ENCODE measurements at regions not wholly inside any gene's neighbourhood (a gene's known extent, or its start where the extent isn't known, plus 50 kb on each side); places are given as distances from the start of the nearest gene placed in this dataset.

DNA sequence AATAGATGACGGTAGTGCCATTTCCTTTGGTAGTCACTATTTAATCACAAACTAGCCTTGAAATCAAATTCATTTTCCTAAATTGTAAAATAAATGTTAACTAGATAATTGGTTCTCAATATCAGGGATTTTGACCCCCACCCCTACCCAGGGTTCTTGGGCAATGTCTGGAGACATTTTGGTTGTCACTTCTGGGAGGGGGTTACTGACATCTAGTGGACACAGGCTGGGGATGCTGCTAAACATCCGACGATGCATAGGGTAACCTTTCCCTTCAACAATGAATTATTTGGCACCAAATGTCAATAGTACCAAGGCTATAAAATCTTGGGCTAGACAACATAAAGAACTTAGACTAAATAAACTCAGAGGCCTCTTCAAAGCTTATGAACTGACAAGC lies 285.8 kb upstream of the TRPC5 start:
- Mint-ChIP-seq H3K9me3 (peaks cover 0 to 2% (median 0%) of the 10 kb centered on the region in 8 donors), H3K27me3 (no peaks in the 10 kb centered on the region), H3K27ac (no peak overlapping the region), H3K36me3 (no peaks in the 10 kb centered on the region), H3K4me3 (no peak overlapping the region), H3K4me1 (no peaks in the 10 kb centered on the region)
- no peak overlapping the region for H3K4me3 ChIP-seq (ENCODE audit: low read length in 2 of 2)
- ChIA-PET POLR2A (ENCODE audit: partially characterized antibody) (no interaction called here), CTCF (ENCODE audit: partially characterized antibody) (no interaction called here)
- DNase-seq, result no peak
- H3K9me3 ChIP-seq (ENCODE audit: control insufficient read depth in 1 of 2, low read length in 2 of 2), result no peaks in the 10 kb centered on the region
- H3K36me3 ChIP-seq (ENCODE audit: insufficient read depth, low read length), result no peaks in the 10 kb centered on the region
- no peak overlapping the region for H3K27ac ChIP-seq (ENCODE audit: low read depth, low read length)
- H3K27me3 ChIP-seq (ENCODE audit: insufficient read depth, low read length), result no peaks in the 10 kb centered on the region
- H3K4me1 ChIP-seq (ENCODE audit: insufficient read depth, low read length), result no peaks in the 10 kb centered on the region
- intact Hi-C loops (cut with micrococcal nuclease), result no loop called here

DNA sequence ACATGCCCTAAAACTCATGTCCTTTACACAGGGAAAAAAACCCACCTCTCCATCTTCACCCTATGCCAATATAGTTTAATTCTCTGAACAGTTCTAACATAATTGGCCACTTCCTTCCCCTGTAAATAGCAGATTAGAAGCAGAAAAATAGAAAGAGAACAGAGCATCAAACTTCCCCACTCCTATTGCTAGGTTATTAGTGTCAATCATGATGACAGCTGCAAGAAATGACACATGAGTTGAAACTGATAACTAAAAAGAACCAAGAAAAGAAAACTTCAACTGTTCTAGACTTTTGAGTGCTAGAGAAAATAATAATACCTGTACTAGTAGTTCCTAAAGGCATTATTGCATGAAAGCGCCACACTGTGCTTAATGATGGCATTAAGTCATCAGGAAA lies 284.5 kb upstream of the TRPC5 start:
- no peaks in the 10 kb centered on the region for H3K36me3 Mint-ChIP-seq
- Histone ChIP-seq H3K9me3 (ENCODE audit: control insufficient read depth in 1 of 2, low read length in 2 of 2) (no peaks in the 10 kb centered on the region), H3K27ac (ENCODE audit: low read depth, low read length) (no peak overlapping the region), H3K27me3 (ENCODE audit: insufficient read depth, low read length) (no peaks in the 10 kb centered on the region), H3K36me3 (ENCODE audit: insufficient read depth, low read length) (no peaks in the 10 kb centered on the region), H3K4me3 (ENCODE audit: low read length in 2 of 2) (no peak overlapping the region), H3K4me1 (ENCODE audit: insufficient read depth, low read length) (no peaks in the 10 kb centered on the region)
- POLR2A ChIA-PET (ENCODE audit: partially characterized antibody), result no interaction called here
- peak overlapping the region in 1 of 7 donors; percentile 44 for H3K27ac Mint-ChIP-seq
- H3K4me1 Mint-ChIP-seq, result no peaks in the 10 kb centered on the region
- intact Hi-C loops (cut with micrococcal nuclease), result no loop called here
- CTCF ChIA-PET (ENCODE audit: partially characterized antibody), result no interaction called here
- H3K9me3 Mint-ChIP-seq, result peaks cover 0 to 4% (median 0%) of the 10 kb centered on the region in 8 donors
- no peak for DNase-seq
- no peak overlapping the region for H3K4me3 Mint-ChIP-seq
- no peaks in the 10 kb centered on the region for H3K27me3 Mint-ChIP-seq

DNA sequence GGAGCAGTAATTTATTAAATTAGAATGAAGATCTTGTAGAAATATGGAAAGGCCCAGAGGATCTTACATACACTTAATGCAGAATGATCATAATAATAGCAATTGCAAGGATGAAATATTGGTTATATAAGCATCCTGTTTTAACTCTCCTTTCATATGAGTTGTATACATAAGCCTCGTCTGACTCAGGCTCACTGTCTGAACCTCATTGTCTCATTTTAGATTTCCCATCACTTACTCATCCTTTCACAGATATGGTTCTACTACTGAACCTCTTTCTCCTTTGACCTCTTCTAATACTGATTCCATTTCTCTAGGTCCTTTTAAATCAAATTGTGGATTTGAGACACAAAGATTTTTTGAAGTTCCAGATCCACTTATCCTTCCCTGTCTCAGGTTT lies 277.3 kb upstream of the TRPC5 start:
- CTCF ChIA-PET (ENCODE audit: partially characterized antibody), result no interaction called here
- no peaks in the 10 kb centered on the region for H3K36me3 ChIP-seq (ENCODE audit: insufficient read depth, low read length)
- no peaks in the 10 kb centered on the region for H3K27me3 ChIP-seq (ENCODE audit: insufficient read depth, low read length)
- Mint-ChIP-seq H3K27me3 (no peaks in the 10 kb centered on the region), H3K4me1 (no peaks in the 10 kb centered on the region), H3K4me3 (no peak overlapping the region), H3K27ac (no peak overlapping the region), H3K9me3 (peaks cover 0 to 4% (median 0%) of the 10 kb centered on the region in 8 donors), H3K36me3 (no peaks in the 10 kb centered on the region)
- POLR2A ChIA-PET (ENCODE audit: partially characterized antibody), result no interaction called here
- no peaks in the 10 kb centered on the region for H3K9me3 ChIP-seq (ENCODE audit: control insufficient read depth in 1 of 2, low read length in 2 of 2)
- H3K4me1 ChIP-seq (ENCODE audit: insufficient read depth, low read length), result no peaks in the 10 kb centered on the region
- DNase-seq, result no peak
- H3K27ac ChIP-seq (ENCODE audit: low read depth, low read length), result no peak overlapping the region
- intact Hi-C loops (cut with micrococcal nuclease), result no loop called here
- H3K4me3 ChIP-seq (ENCODE audit: low read length in 2 of 2), result no peak overlapping the region

DNA sequence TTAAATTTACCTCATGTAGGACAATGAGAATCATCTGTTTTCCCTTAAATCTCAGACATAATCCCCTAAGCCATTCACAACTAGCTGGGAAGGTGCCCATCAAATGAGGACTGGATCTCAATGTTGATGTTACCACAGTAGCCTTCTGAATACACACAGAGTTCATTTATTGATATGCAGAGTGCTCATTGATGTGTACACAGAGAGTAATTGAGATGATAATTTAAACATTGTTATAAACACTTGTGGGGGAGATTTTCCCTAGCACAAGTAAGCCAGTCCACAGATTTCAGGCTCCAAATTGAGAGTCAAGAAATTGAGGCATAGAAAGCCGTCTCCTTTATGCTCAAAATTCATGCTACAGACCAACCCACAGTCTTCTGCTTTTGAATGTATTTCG lies 273.4 kb upstream of the TRPC5 start:
- no peak overlapping the region for H3K27ac Mint-ChIP-seq
- peaks cover 0 to 4% (median 0%) of the 10 kb centered on the region in 8 donors for H3K9me3 Mint-ChIP-seq

DNA sequence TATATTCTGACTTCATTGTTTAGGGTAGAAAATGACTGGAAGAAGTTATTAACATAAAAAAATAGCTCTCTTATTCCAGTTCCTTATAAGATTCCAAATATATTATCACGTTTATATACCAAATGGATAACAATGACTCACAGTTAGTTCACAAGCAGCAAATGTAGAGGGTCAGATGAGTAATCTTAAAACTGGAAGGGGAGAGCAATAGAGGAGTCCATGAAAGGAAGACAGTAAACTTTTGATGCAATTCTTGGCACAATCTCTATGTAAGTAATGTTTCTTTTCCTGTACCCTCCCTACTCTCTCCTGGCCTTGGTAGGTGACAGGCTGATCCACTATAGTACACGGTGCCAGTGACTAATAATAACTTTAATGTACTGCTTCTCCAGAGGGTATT lies 259.0 kb upstream of the TRPC5 start:
- H3K27ac Mint-ChIP-seq, result no peak overlapping the region

More for the DNA sequence above, 273.4 kb upstream of the TRPC5 start:
- ChIA-PET CTCF (ENCODE audit: partially characterized antibody) (no interaction called here), POLR2A (ENCODE audit: partially characterized antibody) (no interaction called here)
- Histone ChIP-seq H3K4me3 (ENCODE audit: low read length in 2 of 2) (no peak overlapping the region), H3K9me3 (ENCODE audit: control insufficient read depth in 1 of 2, low read length in 2 of 2) (no peaks in the 10 kb centered on the region), H3K27me3 (ENCODE audit: insufficient read depth, low read length) (no peaks in the 10 kb centered on the region), H3K27ac (ENCODE audit: low read depth, low read length) (no peak overlapping the region), H3K4me1 (ENCODE audit: insufficient read depth, low read length) (no peaks in the 10 kb centered on the region), H3K36me3 (ENCODE audit: insufficient read depth, low read length) (no peaks in the 10 kb centered on the region)
- Mint-ChIP-seq H3K4me3 (no peak overlapping the region), H3K27me3 (no peaks in the 10 kb centered on the region), H3K36me3 (no peaks in the 10 kb centered on the region), H3K4me1 (no peaks in the 10 kb centered on the region)
- DNase-seq, result no peak
- intact Hi-C loops (cut with micrococcal nuclease), result no loop called here

DNA sequence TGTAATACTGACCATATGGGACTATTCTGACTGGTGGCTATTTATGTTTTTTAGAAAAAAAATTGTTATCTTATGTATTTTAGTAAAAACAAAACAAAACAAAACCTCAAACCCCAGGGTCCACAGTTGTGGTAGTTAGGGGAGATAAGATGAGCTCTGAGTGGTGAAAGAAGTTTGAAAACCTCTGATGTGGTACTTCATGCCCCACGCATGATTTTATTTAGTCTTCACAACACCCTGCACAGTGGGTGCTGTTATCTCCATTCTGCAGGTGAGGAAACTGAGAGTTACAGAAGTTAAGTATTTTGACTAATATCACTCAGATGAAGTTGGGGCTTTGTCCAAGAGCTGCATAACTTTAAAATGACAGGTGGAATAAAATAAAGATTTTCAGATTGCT lies 230.6 kb upstream of the TRPC5 start:
- Mint-ChIP-seq H3K36me3 (no peaks in the 10 kb centered on the region), H3K4me1 (no peaks in the 10 kb centered on the region), H3K27ac (no peak overlapping the region), H3K27me3 (no peaks in the 10 kb centered on the region), H3K4me3 (no peak overlapping the region), H3K9me3 (peaks cover 0 to 2% (median 0%) of the 10 kb centered on the region in 8 donors)
- Histone ChIP-seq H3K27ac (ENCODE audit: low read depth, low read length) (no peak overlapping the region), H3K9me3 (ENCODE audit: control insufficient read depth in 1 of 2, low read length in 2 of 2) (no peaks in the 10 kb centered on the region), H3K27me3 (ENCODE audit: insufficient read depth, low read length) (no peaks in the 10 kb centered on the region), H3K36me3 (ENCODE audit: insufficient read depth, low read length) (no peaks in the 10 kb centered on the region), H3K4me3 (ENCODE audit: low read length in 2 of 2) (no peak overlapping the region), H3K4me1 (ENCODE audit: insufficient read depth, low read length) (no peaks in the 10 kb centered on the region)
- intact Hi-C loops (cut with micrococcal nuclease), result no loop called here
- no peak for DNase-seq
- ChIA-PET CTCF (ENCODE audit: partially characterized antibody) (no interaction called here), POLR2A (ENCODE audit: partially characterized antibody) (no interaction called here)

More for the DNA sequence above, 259.0 kb upstream of the TRPC5 start:
- H3K4me1 Mint-ChIP-seq, result no peaks in the 10 kb centered on the region
- POLR2A ChIA-PET (ENCODE audit: partially characterized antibody), result no interaction called here
- no peaks in the 10 kb centered on the region for H3K36me3 Mint-ChIP-seq
- H3K9me3 ChIP-seq (ENCODE audit: control insufficient read depth in 1 of 2, low read length in 2 of 2), result no peaks in the 10 kb centered on the region
- no peaks in the 10 kb centered on the region for H3K27me3 ChIP-seq (ENCODE audit: insufficient read depth, low read length)
- no peak for DNase-seq
- intact Hi-C loops (cut with micrococcal nuclease), result no loop called here
- peaks cover 0 to 3% (median 0%) of the 10 kb centered on the region in 8 donors for H3K9me3 Mint-ChIP-seq
- H3K4me3 ChIP-seq (ENCODE audit: low read length in 2 of 2), result no peak overlapping the region
- H3K36me3 ChIP-seq (ENCODE audit: insufficient read depth, low read length), result no peaks in the 10 kb centered on the region
- CTCF ChIA-PET (ENCODE audit: partially characterized antibody), result no interaction called here
- no peaks in the 10 kb centered on the region for H3K4me1 ChIP-seq (ENCODE audit: insufficient read depth, low read length)
- H3K27ac ChIP-seq (ENCODE audit: low read depth, low read length), result no peak overlapping the region
- H3K27me3 Mint-ChIP-seq, result no peaks in the 10 kb centered on the region
- no peak overlapping the region for H3K4me3 Mint-ChIP-seq

DNA sequence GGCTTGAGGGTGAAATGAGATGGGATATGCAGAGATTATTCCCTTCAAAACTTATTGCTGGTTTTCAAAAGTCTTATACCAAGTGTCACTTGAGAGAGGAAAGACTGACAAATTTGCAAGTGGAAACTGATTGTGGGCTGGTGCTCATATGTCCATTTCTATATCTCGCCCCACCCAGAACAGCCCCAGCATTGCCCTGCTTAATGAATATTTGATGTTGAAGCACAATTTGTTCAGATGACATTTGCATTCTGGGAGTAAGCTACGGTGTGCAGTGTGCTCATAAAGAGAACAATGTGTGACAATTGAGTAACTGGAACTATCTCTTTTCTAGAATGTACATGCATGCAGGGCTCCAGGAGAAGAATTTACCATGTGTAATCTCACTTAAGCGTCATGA lies 223.5 kb upstream of the TRPC5 start:
- Histone ChIP-seq H3K4me3 (ENCODE audit: low read length in 2 of 2) (no peak overlapping the region), H3K36me3 (ENCODE audit: insufficient read depth, low read length) (no peaks in the 10 kb centered on the region), H3K4me1 (ENCODE audit: insufficient read depth, low read length) (no peaks in the 10 kb centered on the region), H3K27ac (ENCODE audit: low read depth, low read length) (no peak overlapping the region), H3K9me3 (ENCODE audit: control insufficient read depth in 1 of 2, low read length in 2 of 2) (no peaks in the 10 kb centered on the region), H3K27me3 (ENCODE audit: insufficient read depth, low read length) (no peaks in the 10 kb centered on the region)
- ChIA-PET POLR2A (ENCODE audit: partially characterized antibody) (no interaction called here), CTCF (ENCODE audit: partially characterized antibody) (no interaction called here)
- Mint-ChIP-seq H3K9me3 (no peaks in the 10 kb centered on the region), H3K4me1 (no peaks in the 10 kb centered on the region), H3K4me3 (no peak overlapping the region), H3K36me3 (no peaks in the 10 kb centered on the region), H3K27ac (no peak overlapping the region), H3K27me3 (peaks cover 0 to 1% of the 10 kb centered on the region in 2 donors)
- DNase-seq, result no peak
- intact Hi-C loops (cut with micrococcal nuclease), result no loop called here

DNA sequence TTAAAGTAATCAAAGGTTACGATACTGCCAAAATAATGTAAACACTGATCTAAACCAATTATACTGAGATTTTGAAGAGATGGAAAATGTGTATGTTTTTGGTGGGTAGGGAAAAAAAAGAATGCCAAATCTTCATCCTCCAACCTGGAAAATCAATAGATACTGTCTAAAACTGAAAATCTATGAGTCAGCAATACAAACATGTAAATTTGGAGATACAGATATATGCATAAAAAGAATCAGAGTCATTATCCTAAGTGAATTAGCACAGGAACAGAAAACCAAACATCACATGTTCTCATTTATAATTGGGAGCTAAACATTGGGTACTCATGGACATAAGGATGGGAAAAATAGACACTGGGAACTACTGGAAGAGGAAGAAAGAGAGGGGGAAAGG lies 197.4 kb upstream of the TRPC5 start:
- H3K9me3 Mint-ChIP-seq, result no peaks in the 10 kb centered on the region
- H3K4me1 ChIP-seq (ENCODE audit: insufficient read depth, low read length), result no peaks in the 10 kb centered on the region
- no peaks in the 10 kb centered on the region for H3K27me3 Mint-ChIP-seq
- H3K4me3 ChIP-seq (ENCODE audit: low read length in 2 of 2), result no peak overlapping the region
- H3K36me3 Mint-ChIP-seq, result no peaks in the 10 kb centered on the region
- CTCF ChIA-PET (ENCODE audit: partially characterized antibody), result no interaction called here
- H3K27ac Mint-ChIP-seq, result no peak overlapping the region
- H3K4me1 Mint-ChIP-seq, result no peaks in the 10 kb centered on the region
- H3K36me3 ChIP-seq (ENCODE audit: insufficient read depth, low read length), result no peaks in the 10 kb centered on the region
- intact Hi-C loops (cut with micrococcal nuclease), result no loop called here
- no peak overlapping the region for H3K4me3 Mint-ChIP-seq
- no peak for DNase-seq
- POLR2A ChIA-PET (ENCODE audit: partially characterized antibody), result no interaction called here
- H3K27ac ChIP-seq (ENCODE audit: low read depth, low read length), result no peak overlapping the region
- H3K9me3 ChIP-seq (ENCODE audit: control insufficient read depth in 1 of 2, low read length in 2 of 2), result no peaks in the 10 kb centered on the region
- H3K27me3 ChIP-seq (ENCODE audit: insufficient read depth, low read length), result no peaks in the 10 kb centered on the region
